Ovary (tissue), 7 donors: ENCODE measurements at regions not wholly inside any gene's neighbourhood (a gene's known extent, or its start where the extent isn't known, plus 50 kb on each side); places are given as distances from the start of the nearest gene placed in this dataset.

Source experiments
- DNase-seq, 5 donors: peaks; one replicate each; pipeline ENCODE4 v3.0.0-alpha.2; 2019 to 2020
- H3K27ac ChIP-seq, 2 donors: fragments of 200-600 bp; one replicate each; pipeline versions ENCODE4 v1.5.1 to v1.8.0; 2019 to 2022
- H3K27me3 ChIP-seq: fragments of 200-600 bp; one replicate; pipeline ENCODE4 v1.8.0; 2022
- H3K36me3 ChIP-seq: fragments of 200-600 bp; sonication (generic); one replicate; pipeline ENCODE4 v1.5.1; 2019
- H3K4me1 ChIP-seq: one replicate; pipeline ENCODE4 v1.8.1; 2013; ENCODE audit warnings: mild to moderate bottlenecking, moderate library complexity; ENCODE audit not compliant: insufficient read depth
- H3K4me3 ChIP-seq: fragments of 200-600 bp; sonication (generic); one replicate; pipeline ENCODE4 v1.5.1; 2017
- H3K9me3 ChIP-seq, 2 donors: fragments of 200-600 bp in 1 of 2; sonication (generic) in 1 of 2; one replicate each; pipeline versions ENCODE4 v1.5.1 to v1.8.1; 2013 to 2019; ENCODE audit warnings: mild to moderate bottlenecking in 1 of 2, moderate library complexity in 1 of 2
- CTCF ChIP-seq, 3 donors: fragments of 450-650 bp in 2 of 3; fragments of 200-600 bp in 1 of 3; IDR thresholded peaks; one replicate each; pipeline versions ENCODE4 v1.5.1 to v1.8.0; 2016 to 2022; ENCODE audit warnings: antibody characterized with exemption in 3 of 3, mild to moderate bottlenecking in 1 of 3
- EP300 ChIP-seq: sonication (generic); formaldehyde crosslinking; IDR thresholded peaks from one replicate; pipeline ENCODE4 v1.6.1; 2017; ENCODE audit warnings: antibody characterized with exemption
- POLR2A ChIP-seq: fragments of 450-650 bp; IDR thresholded peaks from one replicate; pipeline ENCODE4 v1.6.1; 2017; ENCODE audit warnings: antibody characterized with exemption, mild to moderate bottlenecking, moderate library complexity
- WGBS, 3 donors: extraction: QIAGEN DNeasy Blood & Tissue Kit in 1 of 3; methylation state at CpG; one replicate each; pipeline versions ENCODE4 v1.1.5 to v1.1.7; 2013 to 2017; 5-methylcytosine and 5-hydroxymethylcytosine counted together
- intact Hi-C, 4 donors: fragments of 100-400 bp; cut with DNase I; formaldehyde crosslinking; loops; one replicate each; pipeline versions ENCODE4 v1.11.0 to v1.15.1; 2022 to 2023
- donor health status: DM: no; HTN: no; CAD: no; lungs with moderate emphysema.
- donor health status: DM: no; HTN: no; CAD: no.
- donor health status: Bipolar disorder and iron deficiency.
- donor health status: DM: no; HTN: no; CAD: no.
- donor health status: DM: yes; HTN: yes; CAD: no.

DNA sequence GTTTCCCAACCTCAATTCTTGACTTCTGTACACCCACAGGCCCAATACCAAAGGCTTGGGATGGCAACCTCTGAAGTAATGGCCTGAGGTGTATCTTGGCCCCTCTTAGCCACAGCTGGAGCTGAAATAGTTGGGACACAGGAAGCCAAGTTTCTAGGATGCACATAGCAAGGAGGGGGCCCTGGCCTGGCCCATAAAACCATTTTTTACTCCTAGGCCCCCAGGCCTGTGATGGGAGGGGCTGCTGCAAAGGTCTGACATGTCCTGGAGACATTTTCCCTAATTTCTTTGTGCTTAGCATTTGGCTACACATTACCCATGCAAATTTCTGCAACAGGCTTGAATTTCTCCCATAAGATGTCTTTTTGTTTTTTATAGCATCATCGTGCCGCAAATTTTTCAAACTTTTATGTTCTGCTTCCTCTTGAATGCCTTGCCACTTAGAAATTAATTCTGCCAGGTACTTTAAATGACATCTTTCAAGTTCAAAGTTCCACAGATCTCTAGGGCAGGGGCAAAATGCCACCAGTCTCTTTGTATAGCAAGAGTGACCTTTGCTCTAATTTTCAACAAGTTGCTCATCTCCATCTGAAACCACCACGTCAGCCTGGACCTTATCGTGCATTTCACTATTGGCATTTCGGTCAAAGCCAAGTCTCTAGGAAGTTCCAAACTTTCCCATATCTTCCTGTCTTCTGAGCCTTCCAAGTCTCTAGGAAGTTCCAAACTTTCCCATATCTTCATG lies 490.8 kb downstream of the IPMK start:
- no peak for DNase-seq
- no peaks in the 10 kb centered on the region for H3K4me1 ChIP-seq
- H3K36me3 ChIP-seq, result no peaks in the 10 kb centered on the region
- WGBS, 3 donors, result 77 to 84% (median 81%) methylated on average over 5 of the region's 5 CpGs
- no peak overlapping the region for H3K27ac ChIP-seq
- no peak for TF ChIP-seq POLR2A
- H3K27me3 ChIP-seq, result no peaks in the 10 kb centered on the region
- H3K9me3 ChIP-seq, result no peaks in the 10 kb centered on the region
- no peak overlapping the region for H3K4me3 ChIP-seq
- intact Hi-C loops, result no loop called here

DNA sequence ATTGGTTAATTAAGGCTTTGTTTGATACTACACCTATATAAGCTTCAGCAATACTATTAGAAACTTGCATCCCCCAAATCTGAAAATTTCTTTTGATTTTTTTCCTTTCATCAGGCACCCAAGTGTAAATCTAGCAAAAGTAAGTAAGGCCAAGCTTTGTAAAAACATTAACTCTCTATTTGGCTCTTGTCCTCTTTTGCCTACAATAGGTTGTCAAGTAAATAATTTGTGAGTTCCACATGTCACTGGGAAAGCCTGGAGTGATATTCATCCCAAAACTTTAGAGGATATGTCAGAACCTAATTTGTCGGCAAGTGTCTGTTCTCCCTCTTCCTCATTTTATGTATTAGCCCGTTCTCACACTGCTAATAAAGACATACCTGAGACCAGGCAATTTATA lies 492.4 kb downstream of the IPMK start:
- no peak overlapping the region for H3K4me3 ChIP-seq
- TF ChIP-seq POLR2A (no peak), EP300 (no peak), CTCF (IDR thresholded peaks at IDR 0.05) (no peak)
- 80 to 90% (median 85%) methylated on average over 2 of the region's 2 CpGs for WGBS, 3 donors
- H3K36me3 ChIP-seq, result no peaks in the 10 kb centered on the region
- H3K4me1 ChIP-seq, result no peaks in the 10 kb centered on the region
- H3K9me3 ChIP-seq, result no peaks in the 10 kb centered on the region
- H3K27me3 ChIP-seq, result no peaks in the 10 kb centered on the region
- intact Hi-C loops, result no loop called here
- H3K27ac ChIP-seq, result no peak overlapping the region
- DNase-seq, result no peak

GRCh38 chr10:57769298-57769697 lies 498.4 kb downstream of the IPMK start:
- 86 to 89% (median 89%) methylated on average over 1 of the region's 1 CpG for WGBS, 3 donors
- H3K4me1 ChIP-seq, result no peaks in the 10 kb centered on the region
- no peak for DNase-seq
- no peaks in the 10 kb centered on the region for H3K9me3 ChIP-seq
- no peak overlapping the region for H3K27ac ChIP-seq
- H3K36me3 ChIP-seq, result no peaks in the 10 kb centered on the region
- no peak overlapping the region for H3K4me3 ChIP-seq
- intact Hi-C loops, result no loop called here
- no peaks in the 10 kb centered on the region for H3K27me3 ChIP-seq
- no peak for TF ChIP-seq CTCF (IDR thresholded peaks at IDR 0.05)
- no peak for TF ChIP-seq POLR2A
- no peak for TF ChIP-seq EP300

DNA sequence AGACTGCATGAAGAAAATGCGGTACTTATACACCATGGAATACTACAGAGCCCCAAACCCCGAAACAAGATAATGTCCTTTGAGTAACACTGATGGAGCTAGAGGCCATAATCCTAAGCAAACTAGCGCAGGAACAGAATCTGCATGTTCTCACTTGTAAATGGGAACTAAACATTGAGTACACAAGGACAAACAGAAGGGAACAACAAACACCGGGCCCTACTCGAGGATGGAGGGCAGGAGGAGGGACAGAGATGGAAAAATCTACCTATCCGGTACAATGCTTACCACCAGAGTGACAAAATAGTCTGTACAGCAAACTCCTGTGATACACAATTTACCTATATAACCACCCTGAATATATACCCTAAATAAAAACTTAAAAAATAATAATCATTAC lies 507.9 kb downstream of the IPMK start:
- Histone ChIP-seq H3K4me1 (no peaks in the 10 kb centered on the region), H3K27me3 (no peaks in the 10 kb centered on the region), H3K27ac (no peak overlapping the region), H3K36me3 (no peaks in the 10 kb centered on the region), H3K4me3 (no peak overlapping the region), H3K9me3 (no peaks in the 10 kb centered on the region)
- 75 to 95% (median 79%) methylated on average over 6 of the region's 6 CpGs for WGBS, 3 donors
- intact Hi-C loops, result no loop called here
- TF ChIP-seq EP300, result no peak
- TF ChIP-seq POLR2A, result no peak
- no peak for TF ChIP-seq CTCF (IDR thresholded peaks at IDR 0.05)
- DNase-seq, result no peak

- WGBS, 3 donors, result 68 to 78% (median 70%) methylated on average over 4 of the region's 4 CpGs
- no peaks in the 10 kb centered on the region for H3K9me3 ChIP-seq
These were observed 512.9 kb downstream of the IPMK start for GRCh38 chr10:57754803-57755202.

More at GRCh38 chr10:57754803-57755202, 512.9 kb downstream of the IPMK start:
- Histone ChIP-seq H3K36me3 (no peaks in the 10 kb centered on the region), H3K4me1 (no peaks in the 10 kb centered on the region), H3K27ac (no peak overlapping the region), H3K27me3 (no peaks in the 10 kb centered on the region), H3K4me3 (no peak overlapping the region)
- intact Hi-C loops, result no loop called here
- TF ChIP-seq EP300, result no peak
- TF ChIP-seq CTCF (IDR thresholded peaks at IDR 0.05), result no peak
- no peak for TF ChIP-seq POLR2A
- DNase-seq, result no peak
